LHCN-M2 (cell line): ENCODE measurements at regions not wholly inside any gene's neighbourhood (a gene's known extent, or its start where the extent isn't known, plus 50 kb on each side); places are given as distances from the start of the nearest gene placed in this dataset.

Experiments used
- DNase-seq: peaks from one replicate; pipeline ENCODE4 v3.0.0-alpha.2; 2012; ENCODE audit warnings: low read depth

GRCh38 chr12:107225635-107226034 lies 132.3 kb upstream of the CRY1 start:
- DNase-seq = peak; percentile 1

GRCh38 chr12:107226126-107226525 lies 132.8 kb upstream of the CRY1 start:
- DNase-seq = no peak

GRCh38 chr12:107228076-107228475 lies 134.7 kb upstream of the CRY1 start:
- DNase-seq = no peak

- DNase-seq = no peak
These were observed 136.5 kb upstream of the CRY1 start for GRCh38 chr12:107229827-107230226.

- DNase-seq = no peak
These were observed 138.0 kb upstream of the CRY1 start for GRCh38 chr12:107231303-107231702.

- DNase-seq = no peak
These were observed 140.2 kb upstream of the CRY1 start for GRCh38 chr12:107233551-107233950.

- no peak for DNase-seq
These were observed 142.3 kb upstream of the CRY1 start for GRCh38 chr12:107235600-107235999.

GRCh38 chr12:107236824-107237511 lies 143.6 kb upstream of the CRY1 start:
- DNase-seq = no peak

GRCh38 chr12:107238296-107238695 lies 144.9 kb upstream of the CRY1 start:
- no peak for DNase-seq

- no peak for DNase-seq
These were observed 148.1 kb upstream of the CRY1 start for GRCh38 chr12:107241411-107241810.

GRCh38 chr12:107242189-107242588 lies 148.8 kb upstream of the CRY1 start:
- DNase-seq = no peak

GRCh38 chr12:107243341-107243740 lies 150.0 kb upstream of the CRY1 start:
- DNase-seq = no peak

GRCh38 chr12:107244584-107244983 lies 151.2 kb upstream of the CRY1 start:
- DNase-seq = no peak

GRCh38 chr12:107247650-107248049 lies 154.3 kb upstream of the CRY1 start:
- no peak for DNase-seq

GRCh38 chr12:107248187-107248586 lies 154.8 kb upstream of the CRY1 start:
- no peak for DNase-seq

- DNase-seq = no peak
These were observed 157.9 kb upstream of the CRY1 start for GRCh38 chr12:107251288-107251687.

- no peak for DNase-seq
These were observed 160.0 kb upstream of the CRY1 start for GRCh38 chr12:107253361-107253760.

- DNase-seq = no peak
These were observed 161.0 kb upstream of the CRY1 start for GRCh38 chr12:107254258-107254856.

- no peak for DNase-seq
These were observed 165.4 kb upstream of the CRY1 start for GRCh38 chr12:107258780-107259179.

GRCh38 chr12:107263980-107264379 lies 170.6 kb upstream of the CRY1 start:
- DNase-seq = no peak

- no peak for DNase-seq
These were observed 171.3 kb upstream of the CRY1 start for GRCh38 chr12:107264667-107265066.

- no peak for DNase-seq
These were observed 174.3 kb upstream of the CRY1 start for GRCh38 chr12:107267604-107268003.

- DNase-seq = no peak
These were observed 178.2 kb upstream of the CRY1 start for GRCh38 chr12:107271523-107271922.

GRCh38 chr12:107275530-107275929 lies 182.2 kb upstream of the CRY1 start:
- no peak for DNase-seq
